Activated CD8-positive, alpha-beta memory T cell treated with anti-CD3 and anti-CD28 coated beads for 24 hours (primary cell): ENCODE measurements at regions not wholly inside any gene's neighbourhood (a gene's known extent, or its start where the extent isn't known, plus 50 kb on each side); places are given as distances from the start of the nearest gene placed in this dataset.

ENCODE experiments used
- DNase-seq: peaks from one replicate; pipeline ENCODE4 v3.0.0-alpha.2; 2020

DNA sequence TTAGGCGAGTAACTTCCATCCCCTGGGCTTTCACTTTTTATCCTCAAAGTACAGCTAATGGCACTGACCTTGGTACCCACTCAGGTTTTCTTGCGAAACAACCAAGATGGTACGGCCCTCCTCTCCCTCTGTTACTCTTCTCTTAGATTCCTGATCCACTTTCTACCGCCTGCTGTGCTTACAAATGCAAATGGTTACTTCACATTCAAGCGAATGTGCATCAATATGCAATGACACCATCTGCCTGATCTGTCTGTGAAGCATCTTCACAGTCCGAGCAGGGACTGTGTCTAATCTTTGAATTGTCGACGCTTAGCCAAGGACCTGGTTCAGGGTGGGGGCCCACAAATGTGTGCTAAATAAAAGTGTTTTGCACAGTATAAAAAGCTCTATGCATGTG lies 112.2 kb downstream of the TRIB2 start:
- no peak for DNase-seq

DNA sequence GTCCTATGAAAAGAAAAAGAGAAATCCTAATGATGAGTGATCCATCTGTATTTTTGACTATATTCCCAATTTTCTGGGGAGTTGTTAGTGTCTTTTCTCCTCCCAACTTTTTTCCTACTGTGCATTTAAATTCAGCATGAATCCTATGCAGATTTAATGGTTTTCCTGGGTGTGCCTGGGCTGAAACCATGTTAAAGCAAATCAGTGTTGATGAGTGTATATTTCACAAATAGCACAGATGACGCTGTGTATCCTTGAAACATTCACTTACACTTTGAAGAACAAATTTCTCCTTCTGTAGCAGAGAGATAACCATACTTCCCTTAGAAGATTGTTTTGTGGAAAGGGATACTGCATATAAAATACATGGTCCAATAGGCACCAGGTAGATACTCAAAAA lies 114.3 kb downstream of the TRIB2 start:
- no peak for DNase-seq

DNA sequence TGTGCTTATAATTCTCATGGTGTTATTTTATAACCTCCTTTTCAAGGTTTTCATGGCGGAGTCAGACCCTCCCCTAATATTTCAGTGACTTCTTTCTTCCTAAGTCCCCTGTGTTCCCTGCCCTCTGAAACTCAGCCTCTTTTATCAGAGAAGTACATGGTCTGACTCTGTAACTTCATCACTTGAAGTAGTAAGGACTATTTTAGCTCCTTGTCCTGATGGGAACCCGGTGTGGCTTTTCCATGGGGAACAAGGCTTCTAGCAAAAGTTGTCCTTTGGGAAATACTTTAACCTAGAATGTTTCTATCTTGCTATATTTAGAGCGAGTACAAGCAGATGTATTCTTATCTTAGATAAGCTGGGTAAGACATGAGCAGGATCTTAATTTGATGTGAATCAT lies 117.5 kb downstream of the TRIB2 start:
- DNase-seq, result no peak

DNA sequence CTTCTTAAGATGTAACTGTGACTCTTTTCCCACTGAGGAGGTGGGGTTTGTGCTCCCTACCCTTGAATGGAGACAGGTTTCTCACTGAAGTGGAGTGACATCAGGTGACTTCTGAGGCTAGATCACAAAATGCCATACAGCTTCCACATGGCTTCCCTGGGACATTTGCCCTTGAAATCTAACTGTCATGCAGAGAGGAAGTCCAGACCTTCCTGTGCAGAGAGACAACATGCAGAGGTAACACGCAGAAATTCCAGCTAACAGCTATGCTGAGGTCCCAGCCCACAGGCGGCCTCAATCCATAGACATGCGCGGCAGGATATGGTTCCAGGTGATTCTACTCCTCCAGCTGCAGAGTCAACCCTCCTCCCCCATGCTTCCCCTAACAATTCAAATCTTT lies 119.0 kb downstream of the TRIB2 start:
- DNase-seq, result no peak

GRCh38 chr2:12839339-12839738 lies 122.6 kb downstream of the TRIB2 start:
- DNase-seq, result no peak

DNA sequence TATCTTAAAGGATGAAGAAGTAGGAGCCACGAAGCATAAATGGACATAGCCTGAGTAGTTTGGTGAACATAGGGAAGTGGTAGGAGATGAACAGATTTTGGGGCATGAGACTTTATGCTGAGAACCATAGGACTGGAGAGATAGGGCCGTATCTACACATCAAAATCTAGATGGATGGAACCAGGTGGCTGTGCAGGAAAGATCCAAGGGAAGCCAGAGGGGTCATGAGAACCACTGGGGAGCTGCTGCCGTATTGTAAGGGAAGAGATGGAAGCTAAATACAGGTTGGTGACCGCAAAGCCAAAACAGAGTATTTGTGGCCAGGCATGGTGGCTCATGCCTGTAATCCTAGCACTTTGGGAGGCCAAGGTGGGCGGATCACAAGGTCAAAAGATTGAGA lies 124.3 kb downstream of the TRIB2 start:
- DNase-seq, result no peak

GRCh38 chr2:12842917-12843316 lies 126.2 kb downstream of the TRIB2 start:
- no peak for DNase-seq

DNA sequence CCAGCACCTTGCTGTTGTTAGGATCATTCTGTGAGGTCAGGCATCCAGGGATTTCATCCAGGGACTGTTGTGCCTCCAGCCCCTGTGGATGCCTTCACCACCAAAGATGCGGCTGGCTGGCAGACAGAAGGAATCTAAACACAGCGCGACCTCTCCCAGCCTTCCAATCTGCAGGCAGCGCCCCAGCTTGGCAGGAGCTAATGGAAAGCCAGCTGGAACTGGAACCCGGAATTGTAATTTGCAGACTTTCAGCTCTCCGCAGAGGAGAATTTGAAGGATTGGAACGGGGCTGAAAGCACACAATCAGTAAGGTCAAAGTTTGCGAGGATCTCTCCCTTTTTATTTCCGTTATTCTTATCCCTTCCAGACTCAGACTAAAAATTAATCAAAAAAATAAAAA lies 127.8 kb downstream of the TRIB2 start:
- DNase-seq, result no peak

DNA sequence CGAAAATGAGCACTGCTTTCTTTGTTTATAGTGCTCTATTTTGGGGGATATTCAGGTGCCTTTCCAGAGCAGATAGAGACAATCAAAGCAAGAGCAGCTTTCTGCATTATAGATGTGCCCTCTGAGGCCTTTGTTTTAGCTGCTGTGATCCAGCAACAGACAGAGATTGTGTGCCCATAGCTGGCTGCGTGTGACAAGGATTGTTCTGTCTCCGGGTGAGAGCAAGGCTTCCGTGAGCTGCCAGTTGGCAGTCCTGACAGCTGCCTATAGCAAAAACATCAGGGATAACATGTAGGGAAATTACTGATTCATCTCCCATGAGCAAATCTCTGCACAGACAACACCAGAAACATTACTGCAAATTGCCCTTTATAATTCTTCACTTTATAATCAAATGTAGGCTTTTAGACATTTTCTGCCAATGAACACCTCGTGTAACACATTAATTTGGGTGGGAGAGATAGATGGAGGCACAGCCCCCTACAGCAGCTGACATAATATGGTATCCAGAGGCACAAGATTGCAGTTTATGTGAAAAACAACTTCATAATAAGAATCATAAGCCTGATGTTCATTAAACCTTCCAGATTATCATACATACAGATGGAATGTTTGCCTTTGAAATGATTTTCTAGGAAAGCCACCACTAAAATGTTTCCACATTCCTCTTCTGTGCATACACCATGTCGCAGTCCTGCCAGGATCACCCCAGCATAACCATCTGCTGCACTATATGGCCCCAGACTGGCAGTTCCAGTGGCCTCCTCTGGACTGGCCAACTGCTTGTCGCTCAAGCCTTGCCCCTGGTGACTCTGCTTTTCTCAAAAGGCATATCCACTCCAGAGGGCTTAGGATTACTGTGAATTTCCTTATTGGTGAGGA lies 131.2 kb downstream of the TRIB2 start:
- no peak for DNase-seq

GRCh38 chr2:12852135-12852534 lies 135.4 kb downstream of the TRIB2 start:
- no peak for DNase-seq

DNA sequence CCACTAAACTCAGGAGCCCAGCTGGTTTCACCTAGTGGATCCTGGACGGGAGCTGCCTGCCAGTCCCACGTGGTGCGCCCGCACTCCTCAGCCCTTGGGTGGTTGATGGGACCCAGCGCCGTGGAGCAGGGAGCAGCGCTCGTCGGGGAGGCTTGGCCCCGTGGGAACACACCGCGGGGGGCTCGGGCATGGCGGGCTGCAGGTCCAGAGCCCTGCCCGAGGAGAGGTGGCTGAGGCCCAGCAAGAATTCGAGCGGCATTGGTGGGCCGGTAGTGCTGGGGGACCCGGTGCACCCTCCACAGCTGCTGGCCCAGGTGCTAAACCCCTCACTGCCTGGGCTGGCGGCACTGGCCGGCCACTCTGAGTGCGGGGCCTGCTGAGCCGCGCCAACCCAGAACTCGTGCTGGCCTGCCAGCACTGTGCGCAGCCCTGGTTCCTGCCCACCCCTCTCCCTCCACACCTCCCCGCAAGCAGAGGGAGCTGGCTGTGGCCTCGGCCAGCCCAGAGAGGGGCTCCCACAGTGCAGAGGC lies 137.3 kb downstream of the TRIB2 start:
- DNase-seq, result no peak

DNA sequence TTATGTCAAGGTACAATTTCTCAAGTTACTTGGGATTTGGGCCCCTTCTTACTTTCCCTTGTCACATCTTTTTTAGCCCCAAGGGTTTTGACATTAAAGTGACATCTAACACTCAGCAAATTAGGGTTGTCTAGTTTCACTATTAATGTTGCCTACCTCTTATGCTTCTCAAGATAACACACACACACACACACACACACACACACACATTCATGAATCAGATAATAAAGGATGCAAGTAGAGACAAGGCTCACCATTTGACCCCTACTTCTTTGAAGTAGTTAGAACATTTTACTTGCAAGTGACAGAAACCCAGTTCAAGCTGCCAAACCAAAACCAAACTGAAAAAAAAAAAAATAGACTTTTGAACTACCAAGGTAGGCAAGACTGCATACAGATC lies 138.8 kb downstream of the TRIB2 start:
- no peak for DNase-seq

GRCh38 chr2:12856934-12857601 lies 140.3 kb downstream of the TRIB2 start:
- no peak for DNase-seq

DNA sequence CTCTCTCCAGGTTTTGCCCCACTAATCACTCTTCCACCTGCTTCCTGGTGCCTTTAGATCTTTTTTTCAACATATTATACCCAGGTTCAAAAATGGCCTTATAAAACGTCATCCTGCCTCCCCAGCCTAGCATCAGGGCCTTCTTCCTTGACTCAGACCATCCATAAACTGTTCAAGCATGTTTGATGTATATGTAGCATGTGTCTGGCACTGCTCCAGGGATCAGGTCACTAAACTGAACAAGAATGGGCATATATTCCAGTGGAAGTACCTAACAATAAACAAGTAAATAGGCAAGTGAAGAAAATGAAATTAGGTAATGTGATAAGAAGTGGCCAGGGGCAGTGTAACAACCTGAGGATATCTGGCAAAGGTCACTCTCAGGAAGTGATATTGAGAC lies 141.2 kb downstream of the TRIB2 start:
- DNase-seq, result no peak

DNA sequence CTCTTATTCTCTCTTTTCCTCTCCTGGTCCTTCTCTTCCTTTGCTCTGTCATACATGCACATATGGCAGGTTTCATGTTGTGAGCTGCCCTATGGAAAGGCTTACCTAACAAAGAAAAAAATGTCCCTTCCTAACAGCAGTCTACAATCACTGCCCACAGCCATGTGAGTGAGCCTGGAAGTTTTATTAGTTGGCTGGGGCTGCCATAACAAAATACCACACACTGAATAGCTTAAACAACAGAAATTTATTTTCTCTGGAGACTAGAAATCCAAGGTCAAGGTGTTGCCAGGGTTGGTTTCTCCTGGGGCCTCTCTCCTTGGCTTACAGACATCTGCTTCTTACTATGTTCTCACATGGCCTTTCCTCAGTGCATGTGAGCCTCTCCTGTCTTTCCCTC lies 142.1 kb downstream of the TRIB2 start:
- no peak for DNase-seq

DNA sequence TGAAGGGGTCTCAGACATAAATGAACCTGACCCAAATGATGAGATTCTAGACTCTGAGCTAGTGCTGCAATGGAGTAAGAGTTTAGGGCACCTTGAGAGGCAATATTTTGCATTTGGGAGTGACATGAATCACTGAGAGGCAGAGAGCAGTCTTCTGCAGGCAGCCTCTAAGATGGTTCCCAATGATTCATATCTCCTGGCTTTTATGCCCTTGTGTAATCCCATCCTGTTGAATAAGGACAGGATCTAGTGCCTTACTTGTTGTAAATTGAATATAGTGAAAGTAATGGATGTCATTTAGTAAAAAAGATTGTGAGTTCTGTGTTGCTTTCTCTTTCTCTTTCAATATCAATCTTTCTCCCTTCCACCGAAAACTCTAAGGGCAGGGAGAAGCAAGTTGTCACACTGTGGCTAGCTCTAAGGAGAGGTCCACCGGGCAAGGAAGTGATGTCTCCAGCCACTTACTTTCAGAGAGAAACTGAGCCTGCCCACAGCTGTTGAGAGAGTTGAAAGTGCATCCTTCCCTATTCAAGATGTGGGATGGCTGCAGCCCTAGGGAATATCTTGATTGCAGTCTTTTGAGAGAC lies 144.7 kb downstream of the TRIB2 start:
- DNase-seq, result no peak

- no peak for DNase-seq
Measured at GRCh38 chr2:12862541-12862940, 145.8 kb downstream of the TRIB2 start.

DNA sequence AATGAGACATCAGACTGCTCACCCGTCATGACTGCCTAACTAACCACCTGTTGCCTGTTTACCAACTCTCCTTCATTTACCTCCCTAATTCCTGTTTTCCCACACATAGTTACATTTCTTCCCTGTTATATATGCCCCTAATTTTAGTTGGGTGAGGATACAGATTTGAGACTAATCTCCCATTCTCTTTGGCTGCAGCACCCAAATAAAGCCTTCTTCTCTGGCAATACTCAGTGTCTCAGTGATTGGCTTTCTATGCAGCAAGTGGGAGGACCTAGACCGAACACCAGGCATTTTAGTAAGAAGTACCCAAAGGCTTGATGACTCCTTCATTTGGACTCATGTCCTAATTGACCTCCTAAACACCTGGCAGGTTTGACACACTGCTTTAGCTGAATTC lies 147.2 kb downstream of the TRIB2 start:
- no peak for DNase-seq

- DNase-seq, result no peak
Measured at GRCh38 chr2:12867631-12868287, 151.0 kb downstream of the TRIB2 start.

DNA sequence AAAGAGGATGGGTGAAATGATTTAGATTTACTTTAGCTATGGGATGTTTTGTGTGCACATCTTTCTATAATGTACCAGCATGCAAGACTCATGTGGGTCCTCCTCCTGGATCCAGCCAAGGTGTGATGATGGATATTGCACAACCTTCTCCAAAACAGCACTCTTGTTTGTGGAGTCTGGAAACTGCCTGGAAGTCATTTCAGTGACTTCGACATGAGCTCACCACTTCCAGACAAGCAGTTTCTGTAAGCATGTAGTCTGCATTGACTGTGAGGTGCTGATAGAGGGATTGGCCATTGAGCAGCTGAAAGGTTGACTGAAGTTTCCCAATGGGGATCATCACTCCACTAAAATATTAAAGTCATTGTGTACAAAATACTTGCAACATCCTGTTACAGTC lies 154.0 kb downstream of the TRIB2 start:
- DNase-seq, result no peak

DNA sequence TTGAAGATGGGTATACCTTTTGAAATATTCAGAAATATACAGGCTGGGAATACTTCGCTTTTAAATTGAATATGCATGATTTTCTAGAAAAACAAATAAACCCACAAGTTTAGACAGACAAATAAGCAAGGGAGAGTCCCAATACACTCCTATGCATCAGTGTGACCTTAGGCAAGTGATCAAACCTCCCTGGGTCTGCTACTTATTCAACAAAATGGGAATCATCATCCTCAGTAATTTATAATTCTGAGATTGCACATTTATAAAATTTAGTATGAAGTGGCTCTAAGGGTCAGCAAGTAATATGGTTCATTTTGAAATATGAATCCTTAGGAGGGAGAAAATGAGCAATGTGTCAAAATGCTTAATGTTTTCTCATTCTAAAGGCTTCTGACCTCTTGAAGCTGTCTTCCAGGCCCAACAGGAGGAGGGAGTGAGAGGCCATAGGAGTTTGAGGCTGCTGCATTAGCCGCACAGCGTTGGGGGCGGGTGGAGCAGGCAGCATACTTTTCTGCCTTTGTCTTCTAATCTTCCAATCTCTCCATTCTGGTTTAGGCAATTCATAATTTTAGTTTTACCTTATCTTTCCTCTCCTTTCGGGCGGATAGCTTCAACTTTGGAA lies 155.1 kb downstream of the TRIB2 start:
- no peak for DNase-seq

DNA sequence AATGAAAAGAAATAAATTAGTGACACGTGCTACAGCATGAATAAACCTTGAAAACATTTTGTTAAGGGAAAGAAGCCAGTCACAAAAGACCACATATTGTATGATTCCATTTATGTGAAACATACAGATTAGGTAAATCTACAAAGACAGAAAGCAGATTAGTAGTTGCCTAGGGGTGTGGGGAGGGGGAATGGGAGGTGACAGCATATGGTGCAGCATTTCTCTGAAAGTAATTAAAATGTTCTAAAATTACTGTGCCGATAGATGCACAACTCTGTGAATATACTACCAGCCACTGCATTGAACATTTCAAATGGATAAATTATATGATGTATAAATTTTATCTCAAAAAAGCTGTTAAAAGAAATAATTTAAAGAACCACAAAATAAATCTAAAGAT lies 161.0 kb downstream of the TRIB2 start:
- DNase-seq, result no peak

GRCh38 chr2:12879649-12880048 lies 162.9 kb downstream of the TRIB2 start:
- DNase-seq, result no peak
